H4 (cell line): ENCODE measurements at regions not wholly inside any gene's neighbourhood (a gene's known extent, or its start where the extent isn't known, plus 50 kb on each side); places are given as distances from the start of the nearest gene placed in this dataset.

Experiments used
- DNase-seq: peaks from one replicate; pipeline ENCODE4 v3.0.0-alpha.2; 2015; ENCODE audit warnings: low spot score

GRCh38 chr4:138858419-138858818, 157.2 kb upstream of the NOCT start:
- DNase-seq: no peak

GRCh38 chr4:138857416-138857815, 158.2 kb upstream of the NOCT start:
- DNase-seq: no peak

GRCh38 chr4:138852681-138853080, 162.9 kb upstream of the NOCT start:
- DNase-seq: no peak

- DNase-seq: no peak
These were observed 163.9 kb upstream of the NOCT start for GRCh38 chr4:138851391-138852335.

DNA sequence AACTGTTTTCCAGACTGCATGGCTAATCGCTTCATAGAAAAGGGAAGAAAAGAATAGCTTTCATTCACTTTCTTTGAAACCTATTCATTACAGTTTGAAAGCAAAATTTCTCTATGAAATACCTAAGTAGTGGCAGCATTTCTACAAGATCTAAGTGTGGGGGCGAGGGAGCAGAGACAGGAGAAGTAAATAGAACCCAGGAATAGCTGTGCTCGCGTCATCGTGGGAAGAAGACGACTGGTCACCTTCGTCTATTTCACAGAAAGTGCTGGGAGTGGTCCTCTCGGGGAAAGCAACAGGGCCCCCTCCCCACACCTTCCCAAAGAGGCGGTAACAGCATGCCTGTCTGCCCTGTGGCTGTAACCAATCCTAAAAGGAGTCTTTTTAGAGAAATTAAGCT, 169.9 kb upstream of the NOCT start:
- no peak for DNase-seq

DNA sequence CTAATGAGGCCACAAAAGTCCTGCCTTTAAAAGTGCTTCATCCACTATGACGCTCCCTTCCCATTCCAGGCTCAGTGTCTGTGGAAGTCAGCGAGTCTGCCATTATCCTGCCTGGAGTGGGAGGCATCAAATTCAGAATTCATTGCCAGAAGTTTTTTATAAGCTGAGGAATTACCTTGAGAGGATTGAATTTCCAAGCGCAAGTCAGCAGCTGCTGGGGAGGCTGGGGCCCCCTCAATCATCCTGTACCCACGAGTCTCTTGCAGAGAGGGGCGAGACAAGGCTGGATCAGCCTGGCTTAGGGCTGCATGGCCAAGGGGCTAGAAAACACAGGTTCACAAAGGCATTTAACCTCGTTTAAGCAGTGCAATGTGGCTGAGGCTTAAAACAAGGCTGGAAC, 170.5 kb upstream of the NOCT start:
- no peak for DNase-seq

DNA sequence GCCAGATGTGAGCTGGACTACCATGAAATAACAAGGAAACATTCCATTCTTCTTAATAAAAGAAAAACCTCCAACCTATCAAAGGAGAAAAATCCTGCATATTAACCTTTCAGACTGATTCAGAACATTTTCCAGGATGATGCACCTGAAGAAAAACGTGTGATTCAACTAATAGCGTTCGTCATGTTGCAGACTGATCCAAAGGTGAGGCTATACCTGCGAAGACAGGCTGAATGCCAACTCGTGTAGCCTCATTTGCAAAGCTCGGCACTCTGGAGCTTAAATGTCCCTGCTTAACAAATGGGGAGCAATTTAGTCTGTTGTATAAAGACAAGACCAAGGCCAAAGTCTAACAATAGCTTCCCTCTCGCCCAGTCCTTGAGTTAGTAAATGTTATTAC, 172.0 kb upstream of the NOCT start:
- DNase-seq: no peak

- no peak for DNase-seq
These were observed 174.2 kb upstream of the NOCT start for GRCh38 chr4:138841343-138841742.

DNA sequence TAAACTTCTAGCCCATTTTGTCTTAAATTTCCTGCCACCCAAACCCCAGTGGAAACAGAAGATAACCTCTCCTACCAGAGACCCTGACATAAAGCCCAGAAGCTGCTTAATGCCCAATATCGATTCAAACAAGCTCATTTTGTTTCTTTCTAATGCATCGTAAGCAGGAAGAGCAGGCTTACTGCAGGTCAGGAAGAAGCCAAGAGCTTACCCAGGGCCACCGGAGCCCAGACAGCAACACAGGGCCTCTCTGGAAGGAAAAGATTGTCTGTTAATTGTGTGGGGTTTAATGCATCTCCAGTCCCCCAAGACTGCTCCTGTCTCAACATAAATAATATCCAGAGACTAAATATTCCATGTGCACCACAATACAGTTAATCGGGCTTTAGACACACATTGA, 177.3 kb upstream of the NOCT start:
- DNase-seq: no peak

- no peak for DNase-seq
These were observed 179.6 kb upstream of the NOCT start for GRCh38 chr4:138835832-138836533.

DNA sequence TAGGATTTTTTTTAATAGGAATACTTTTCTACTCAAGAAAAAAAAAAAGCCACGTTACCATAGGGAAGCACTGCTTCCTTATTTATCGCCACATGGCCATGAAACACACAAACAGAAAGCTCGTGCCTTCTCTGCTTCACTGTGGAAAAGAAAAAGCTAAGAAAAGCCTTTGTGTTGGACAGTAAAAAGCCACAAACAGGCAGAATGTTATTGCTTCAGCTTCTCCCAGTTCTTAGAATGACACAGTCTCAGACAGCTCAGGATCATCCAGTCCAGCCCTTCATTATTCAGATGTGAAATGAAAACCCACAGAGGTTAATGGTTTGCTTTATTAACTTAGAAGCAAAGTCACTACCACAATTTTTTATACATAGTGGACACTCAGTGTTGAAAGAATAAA, 181.6 kb upstream of the NOCT start:
- no peak for DNase-seq

DNA sequence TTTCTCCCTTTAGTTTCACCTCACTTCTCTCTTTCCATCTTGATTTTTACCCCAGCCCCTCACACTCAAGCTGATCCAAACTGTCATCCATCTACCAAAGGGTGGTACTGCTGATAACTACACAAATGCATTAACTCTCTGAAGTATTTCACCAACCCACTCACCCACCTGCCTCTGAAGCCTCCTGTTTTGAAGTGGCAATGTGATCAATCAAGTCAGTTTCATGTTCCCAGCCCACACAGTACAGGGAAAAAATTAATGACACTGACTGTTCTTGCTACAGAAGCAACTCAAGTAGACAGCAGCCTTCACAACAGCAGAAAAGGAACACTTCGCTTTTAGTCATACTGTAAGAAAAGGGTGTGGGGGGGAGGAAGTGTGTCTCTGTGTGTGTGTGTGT, 183.0 kb upstream of the NOCT start:
- DNase-seq: no peak

- no peak for DNase-seq
These were observed 183.6 kb upstream of the NOCT start for GRCh38 chr4:138831948-138832347.

GRCh38 chr4:138828926-138829325, 186.7 kb upstream of the NOCT start:
- no peak for DNase-seq

- DNase-seq: no peak
These were observed 188.8 kb upstream of the NOCT start for GRCh38 chr4:138826754-138827153.

DNA sequence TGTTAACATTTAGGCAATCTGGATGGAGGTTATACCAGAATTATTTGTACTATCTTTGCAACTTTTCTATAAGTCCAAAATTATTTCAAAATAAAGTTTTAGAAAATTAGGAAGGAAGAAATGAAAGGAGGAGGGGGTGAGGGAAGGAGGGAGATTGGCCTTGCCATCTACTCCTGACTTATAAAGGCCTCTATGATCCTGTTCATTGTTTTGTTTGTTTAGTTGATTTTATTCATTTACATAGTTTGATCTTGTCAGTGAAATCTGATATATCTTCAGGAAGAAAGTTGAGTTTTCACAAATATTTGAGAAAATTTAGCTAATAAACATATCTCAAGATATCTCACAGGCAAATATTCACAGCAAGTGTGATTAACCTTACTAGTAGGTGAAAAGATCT, 189.3 kb upstream of the NOCT start:
- DNase-seq: no peak

DNA sequence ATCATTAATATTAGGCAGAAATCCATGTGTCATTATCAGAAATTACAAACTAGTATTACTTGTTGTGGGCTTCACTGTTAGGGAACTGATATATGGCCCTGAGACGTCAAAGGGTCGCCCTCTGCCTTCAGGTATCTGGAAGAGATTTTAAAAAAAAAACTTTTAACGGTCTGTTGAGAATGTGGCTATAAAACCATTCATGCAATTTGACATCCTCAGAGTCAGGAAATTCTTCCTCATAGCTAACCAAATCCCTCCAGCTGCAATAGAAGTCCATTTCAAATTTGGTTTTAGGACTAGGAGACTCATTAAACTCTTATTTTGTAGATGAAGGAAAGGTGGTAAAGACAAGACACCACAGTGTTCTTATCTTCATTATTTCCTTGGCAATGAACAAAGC, 194.2 kb upstream of the NOCT start:
- no peak for DNase-seq

DNA sequence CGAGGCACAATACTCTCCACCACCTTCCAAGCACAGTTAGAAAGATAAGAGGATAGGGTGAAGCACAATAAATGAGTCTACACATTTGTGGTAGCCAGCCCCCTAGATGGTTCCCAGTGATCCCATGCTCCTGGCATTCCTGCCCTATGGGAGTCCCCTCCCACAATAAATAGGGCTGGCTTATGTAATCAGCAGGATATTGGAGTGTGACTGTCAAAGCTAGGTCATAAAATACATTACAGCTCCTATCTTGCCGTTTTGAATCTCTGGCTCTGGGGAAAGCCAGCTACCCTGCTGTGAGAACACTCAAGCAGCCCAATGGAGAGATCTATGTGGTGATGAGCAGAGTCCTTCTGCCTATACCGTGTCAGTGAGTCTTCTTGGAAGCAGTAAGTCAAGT, 198.7 kb upstream of the NOCT start:
- DNase-seq: no peak

DNA sequence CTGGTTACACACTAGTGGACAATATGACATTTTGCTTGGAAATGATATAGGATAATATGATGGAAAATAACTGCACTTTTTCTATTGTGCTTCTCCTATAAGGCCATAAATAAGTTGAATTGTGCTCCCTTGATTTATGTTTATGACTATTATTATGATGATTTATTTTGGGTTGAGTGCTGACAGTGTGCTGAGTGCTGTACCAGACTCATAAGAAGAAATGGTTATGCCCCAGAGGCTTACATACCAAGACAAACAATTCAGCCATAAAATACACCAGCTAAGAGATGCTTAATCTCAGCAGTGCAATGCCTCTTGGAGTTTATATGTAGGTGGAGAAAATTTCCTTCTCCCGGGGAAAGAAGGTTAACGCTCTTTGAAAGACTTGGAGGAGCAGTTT, 199.8 kb upstream of the NOCT start:
- DNase-seq: no peak

DNA sequence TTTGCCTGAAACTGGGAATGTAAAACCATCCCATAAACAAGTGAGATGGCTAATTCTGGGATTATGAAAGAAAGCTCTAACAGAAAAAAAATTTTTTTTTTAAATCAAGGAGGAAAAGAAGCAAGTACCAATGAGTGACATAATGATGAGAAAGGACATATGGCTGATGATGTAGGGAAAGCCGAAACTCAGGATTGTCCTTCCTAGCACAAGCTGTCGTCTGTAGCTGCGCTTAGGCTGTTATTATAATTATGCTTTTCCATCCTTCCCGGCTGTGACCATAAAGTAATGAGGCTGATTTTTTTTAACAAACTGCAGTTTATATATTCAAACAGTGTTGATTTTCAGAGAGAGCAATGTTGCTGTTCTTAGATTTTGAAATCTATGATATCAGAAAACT, 209.8 kb upstream of the NOCT start:
- DNase-seq: no peak

- DNase-seq: no peak
These were observed 210.9 kb upstream of the NOCT start for GRCh38 chr4:138804711-138805110.

- DNase-seq: no peak
These were observed 212.5 kb upstream of the NOCT start for GRCh38 chr4:138803051-138803450.

DNA sequence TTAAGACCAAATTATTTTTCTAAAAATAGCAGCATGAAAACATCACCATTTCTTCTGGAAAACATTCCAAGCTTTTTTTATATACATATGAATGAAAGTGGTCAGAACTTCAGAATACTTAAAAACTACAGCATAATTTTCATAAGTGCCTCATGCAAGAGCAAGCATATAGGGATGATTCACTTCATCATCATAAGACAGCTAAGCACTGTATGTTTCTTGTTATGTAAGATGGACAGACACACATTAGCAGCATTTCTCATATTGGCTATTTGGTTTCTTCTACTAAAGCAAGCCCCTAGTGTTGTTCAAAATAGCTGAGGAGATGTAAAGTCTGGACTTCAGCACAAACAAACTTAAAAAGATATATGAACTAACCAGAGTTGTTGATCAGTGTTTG, 213.1 kb upstream of the NOCT start:
- no peak for DNase-seq
